HepG2 (cell line): ENCODE measurements at regions not wholly inside any gene's neighbourhood (a gene's known extent, or its start where the extent isn't known, plus 50 kb on each side); places are given as distances from the start of the nearest gene placed in this dataset.

Experiments
- POLR2A ChIP-seq, 2 experiments: IDR thresholded peaks; 2 replicates each; pipeline ENCODE4 v1.6.1; 2011; ENCODE audit warnings: low read depth in 2 of 2, low read length in 2 of 2, mild to moderate bottlenecking in 1 of 2, moderate library complexity in 1 of 2; ENCODE audit not compliant: insufficient read depth in 1 of 2
- RAD21 ChIP-seq: fragments of 450-650 bp; formaldehyde crosslinking; IDR thresholded peaks from 2 replicates; pipeline ENCODE4 v1.5.0; 2020; ENCODE audit warnings: mild to moderate bottlenecking
- YY1 ChIP-seq: IDR thresholded peaks from 2 replicates; pipeline ENCODE4 v1.6.1; 2011; ENCODE audit warnings: low read length, low read depth, moderate library complexity, mild to moderate bottlenecking; ENCODE audit not compliant: insufficient read depth, insufficient replicate concordance
- TF ChIP-seq, protein P1 (sequence below): sonication (generic); formaldehyde crosslinking; IDR thresholded peaks from 2 replicates; pipeline ENCODE4 v1.4.0; 2020; ENCODE audit warnings: missing genetic modification reagents
- TF ChIP-seq, protein P2 (sequence below): sonication (generic); formaldehyde crosslinking; IDR thresholded peaks from 2 replicates; pipeline ENCODE4 v1.5.0; 2020; ENCODE audit warnings: mild to moderate bottlenecking, missing genetic modification reagents, moderate library complexity

DNA sequence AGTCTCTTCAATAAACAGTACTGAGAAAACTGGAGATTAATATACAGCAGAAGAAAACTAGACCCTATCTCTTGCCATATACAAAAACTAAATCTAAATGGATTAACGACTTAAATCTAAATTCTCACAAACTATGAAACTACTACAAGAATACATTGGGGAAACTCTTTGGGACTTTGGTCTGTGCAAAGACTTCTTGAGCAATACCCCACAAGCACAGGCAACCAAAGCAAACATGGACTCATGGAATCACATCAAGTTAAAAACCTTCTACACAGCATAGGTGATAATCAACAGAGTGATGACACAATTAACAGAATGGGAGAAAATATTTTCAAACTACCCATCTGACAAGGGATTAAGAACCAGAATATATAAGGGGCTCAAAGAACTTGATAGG lies 848.2 kb upstream of the NRXN1 start:
- TF ChIP-seq, protein P1, sequence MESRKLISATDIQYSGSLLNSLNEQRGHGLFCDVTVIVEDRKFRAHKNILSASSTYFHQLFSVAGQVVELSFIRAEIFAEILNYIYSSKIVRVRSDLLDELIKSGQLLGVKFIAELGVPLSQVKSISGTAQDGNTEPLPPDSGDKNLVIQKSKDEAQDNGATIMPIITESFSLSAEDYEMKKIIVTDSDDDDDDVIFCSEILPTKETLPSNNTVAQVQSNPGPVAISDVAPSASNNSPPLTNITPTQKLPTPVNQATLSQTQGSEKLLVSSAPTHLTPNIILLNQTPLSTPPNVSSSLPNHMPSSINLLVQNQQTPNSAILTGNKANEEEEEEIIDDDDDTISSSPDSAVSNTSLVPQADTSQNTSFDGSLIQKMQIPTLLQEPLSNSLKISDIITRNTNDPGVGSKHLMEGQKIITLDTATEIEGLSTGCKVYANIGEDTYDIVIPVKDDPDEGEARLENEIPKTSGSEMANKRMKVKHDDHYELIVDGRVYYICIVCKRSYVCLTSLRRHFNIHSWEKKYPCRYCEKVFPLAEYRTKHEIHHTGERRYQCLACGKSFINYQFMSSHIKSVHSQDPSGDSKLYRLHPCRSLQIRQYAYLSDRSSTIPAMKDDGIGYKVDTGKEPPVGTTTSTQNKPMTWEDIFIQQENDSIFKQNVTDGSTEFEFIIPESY = no peak
- TF ChIP-seq YY1 = no peak
- no peak for TF ChIP-seq POLR2A (IDR thresholded peaks at IDR 0.05; ENCODE audit: insufficient read depth in 1 of 2, low read depth in 2 of 2, low read length in 2 of 2)
- no peak for TF ChIP-seq RAD21 (CRISPR knock-in tag)
- TF ChIP-seq, protein P2, sequence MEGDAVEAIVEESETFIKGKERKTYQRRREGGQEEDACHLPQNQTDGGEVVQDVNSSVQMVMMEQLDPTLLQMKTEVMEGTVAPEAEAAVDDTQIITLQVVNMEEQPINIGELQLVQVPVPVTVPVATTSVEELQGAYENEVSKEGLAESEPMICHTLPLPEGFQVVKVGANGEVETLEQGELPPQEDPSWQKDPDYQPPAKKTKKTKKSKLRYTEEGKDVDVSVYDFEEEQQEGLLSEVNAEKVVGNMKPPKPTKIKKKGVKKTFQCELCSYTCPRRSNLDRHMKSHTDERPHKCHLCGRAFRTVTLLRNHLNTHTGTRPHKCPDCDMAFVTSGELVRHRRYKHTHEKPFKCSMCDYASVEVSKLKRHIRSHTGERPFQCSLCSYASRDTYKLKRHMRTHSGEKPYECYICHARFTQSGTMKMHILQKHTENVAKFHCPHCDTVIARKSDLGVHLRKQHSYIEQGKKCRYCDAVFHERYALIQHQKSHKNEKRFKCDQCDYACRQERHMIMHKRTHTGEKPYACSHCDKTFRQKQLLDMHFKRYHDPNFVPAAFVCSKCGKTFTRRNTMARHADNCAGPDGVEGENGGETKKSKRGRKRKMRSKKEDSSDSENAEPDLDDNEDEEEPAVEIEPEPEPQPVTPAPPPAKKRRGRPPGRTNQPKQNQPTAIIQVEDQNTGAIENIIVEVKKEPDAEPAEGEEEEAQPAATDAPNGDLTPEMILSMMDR (CRISPR knock-in tag) = no peak
